ENCODE measurements at regions not wholly inside any gene's neighbourhood (a gene's known extent, or its start where the extent isn't known, plus 50 kb on each side); places are given as distances from the start of the nearest gene placed in this dataset.

DNA sequence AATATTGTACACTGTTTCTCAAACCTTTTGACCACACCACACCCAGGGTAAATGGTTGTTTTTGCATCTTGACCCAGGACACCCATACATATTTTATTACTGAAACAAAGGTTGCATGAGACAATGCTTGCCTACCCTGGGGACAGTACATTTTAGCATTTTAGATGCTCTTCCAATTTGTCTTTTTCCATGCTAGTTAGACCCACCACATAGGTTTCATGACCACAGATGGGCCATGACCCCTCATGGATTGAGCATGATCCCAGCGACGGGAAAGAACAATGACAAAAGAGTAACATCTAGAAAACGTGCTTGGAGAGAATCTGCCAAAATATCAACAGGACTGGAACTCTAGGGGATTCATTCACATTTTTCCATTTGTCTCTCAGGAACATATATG is 161.0 kb upstream of the PFN2 start:
- TF ChIP-seq RAD21 (IDR thresholded peaks at IDR 0.05; ENCODE audit: low read depth) (no peak), ELF1 (IDR thresholded peaks at IDR 0.05; ENCODE audit: borderline replicate concordance, low read depth) (no peak), FOSL1 (IDR thresholded peaks at IDR 0.05; ENCODE audit: low read depth) (no peak), EZH2 (IDR thresholded peaks at IDR 0.05) (no peak), ZFX (IDR thresholded peaks at IDR 0.05) (no peak), SRF (IDR thresholded peaks at IDR 0.05; ENCODE audit: low read depth) (no peak), TCF7L2 (IDR thresholded peaks at IDR 0.05; ENCODE audit: borderline replicate concordance, extremely low read depth, insufficient read depth, insufficient read length) (no peak), EGR1 (IDR thresholded peaks at IDR 0.05; ENCODE audit: low read depth) (no peak), POLR2AphosphoS5 (IDR thresholded peaks at IDR 0.05; ENCODE audit: low read depth, low read length) (no peak), SIN3A (IDR thresholded peaks at IDR 0.05; ENCODE audit: low read depth) (no peak), ZNF274 (IDR thresholded peaks at IDR 0.05; ENCODE audit: low read depth, low read length) (no peak)
- TF ChIP-seq, protein P1, sequence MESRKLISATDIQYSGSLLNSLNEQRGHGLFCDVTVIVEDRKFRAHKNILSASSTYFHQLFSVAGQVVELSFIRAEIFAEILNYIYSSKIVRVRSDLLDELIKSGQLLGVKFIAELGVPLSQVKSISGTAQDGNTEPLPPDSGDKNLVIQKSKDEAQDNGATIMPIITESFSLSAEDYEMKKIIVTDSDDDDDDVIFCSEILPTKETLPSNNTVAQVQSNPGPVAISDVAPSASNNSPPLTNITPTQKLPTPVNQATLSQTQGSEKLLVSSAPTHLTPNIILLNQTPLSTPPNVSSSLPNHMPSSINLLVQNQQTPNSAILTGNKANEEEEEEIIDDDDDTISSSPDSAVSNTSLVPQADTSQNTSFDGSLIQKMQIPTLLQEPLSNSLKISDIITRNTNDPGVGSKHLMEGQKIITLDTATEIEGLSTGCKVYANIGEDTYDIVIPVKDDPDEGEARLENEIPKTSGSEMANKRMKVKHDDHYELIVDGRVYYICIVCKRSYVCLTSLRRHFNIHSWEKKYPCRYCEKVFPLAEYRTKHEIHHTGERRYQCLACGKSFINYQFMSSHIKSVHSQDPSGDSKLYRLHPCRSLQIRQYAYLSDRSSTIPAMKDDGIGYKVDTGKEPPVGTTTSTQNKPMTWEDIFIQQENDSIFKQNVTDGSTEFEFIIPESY (IDR thresholded peaks at IDR 0.05; ENCODE audit: extremely low read depth, insufficient replicate concordance, low read length): no peak
- TF ChIP-seq, protein P2, sequence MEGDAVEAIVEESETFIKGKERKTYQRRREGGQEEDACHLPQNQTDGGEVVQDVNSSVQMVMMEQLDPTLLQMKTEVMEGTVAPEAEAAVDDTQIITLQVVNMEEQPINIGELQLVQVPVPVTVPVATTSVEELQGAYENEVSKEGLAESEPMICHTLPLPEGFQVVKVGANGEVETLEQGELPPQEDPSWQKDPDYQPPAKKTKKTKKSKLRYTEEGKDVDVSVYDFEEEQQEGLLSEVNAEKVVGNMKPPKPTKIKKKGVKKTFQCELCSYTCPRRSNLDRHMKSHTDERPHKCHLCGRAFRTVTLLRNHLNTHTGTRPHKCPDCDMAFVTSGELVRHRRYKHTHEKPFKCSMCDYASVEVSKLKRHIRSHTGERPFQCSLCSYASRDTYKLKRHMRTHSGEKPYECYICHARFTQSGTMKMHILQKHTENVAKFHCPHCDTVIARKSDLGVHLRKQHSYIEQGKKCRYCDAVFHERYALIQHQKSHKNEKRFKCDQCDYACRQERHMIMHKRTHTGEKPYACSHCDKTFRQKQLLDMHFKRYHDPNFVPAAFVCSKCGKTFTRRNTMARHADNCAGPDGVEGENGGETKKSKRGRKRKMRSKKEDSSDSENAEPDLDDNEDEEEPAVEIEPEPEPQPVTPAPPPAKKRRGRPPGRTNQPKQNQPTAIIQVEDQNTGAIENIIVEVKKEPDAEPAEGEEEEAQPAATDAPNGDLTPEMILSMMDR (IDR thresholded peaks at IDR 0.05 in 2 of 3, conservative IDR thresholded peaks at IDR 0.05 in 1 of 3; ENCODE audit: borderline replicate concordance in 1 of 3, insufficient read depth in 1 of 3, low read depth in 2 of 3, low read length in 2 of 3): no peak
- no peak for DNase-seq (ENCODE audit: low read depth, low spot score)
- Histone ChIP-seq H3K4me2 (ENCODE audit: low read length) (no peak overlapping the region), H3K9ac (ENCODE audit: low read length) (no peak overlapping the region), H3K4me1 (ENCODE audit: control insufficient read depth in 1 of 2, insufficient read depth in 2 of 2, low read length in 2 of 2) (no peaks in the 10 kb centered on the region), H3K9me3 (ENCODE audit: control insufficient read depth in 1 of 2, insufficient read depth in 1 of 2, low read depth in 1 of 2, low read length in 2 of 2) (no peaks in the 10 kb centered on the region), H3K27ac (ENCODE audit: low read depth, low read length) (no peak overlapping the region), H3K36me3 (ENCODE audit: control insufficient read depth in 1 of 2, insufficient read depth in 2 of 2, low read length in 2 of 2) (no peaks in the 10 kb centered on the region), H4K20me1 (ENCODE audit: insufficient read depth) (no peaks in the 10 kb centered on the region), H3K4me3 (replicated peaks in 1 of 2; ENCODE audit: low read depth in 1 of 2, low read length in 2 of 2) (no peak overlapping the region), H2AFZ (ENCODE audit: low read depth, low read length, poor library complexity, severe bottlenecking) (no peak overlapping the region), H3K79me2 (ENCODE audit: insufficient read depth, low read length) (no peaks in the 10 kb centered on the region), H3K9me2 (ENCODE audit: insufficient read depth) (no peaks in the 10 kb centered on the region), H3K27me3 (ENCODE audit: insufficient read depth, low read length) (no peaks in the 10 kb centered on the region)
- ATAC-seq: no peak
- RAD21 ChIA-PET (ENCODE audit: low non-redundant PET in 1 of 2, low total read pairs in 2 of 2, uncharacterized antibody in 2 of 2, unreplicated experiment in 2 of 2): no interaction called here
- BruUV-seq (replicated peaks): no TSS peak
- intact Hi-C loops (cut with micrococcal nuclease): no loop called here
- POLR2A ChIA-PET: no interaction called here
- CTCF ChIA-PET: no interaction called here

All from HCT116 (cell line).